Neural cell (in vitro differentiated cells): ENCODE measurements at regions not wholly inside any gene's neighbourhood (a gene's known extent, or its start where the extent isn't known, plus 50 kb on each side); places are given as distances from the start of the nearest gene placed in this dataset.

Source experiments
- H2AFZ ChIP-seq: fragments of 200-600, 300-800 bp; sonication (generic), shearing (Covaris generic); 2 replicates; pipeline ENCODE4 v1.6.0; 2014; ENCODE audit warnings: low read depth, mild to moderate bottlenecking, antibody characterized with exemption, low read length, moderate library complexity
- H3F3A ChIP-seq: fragments of 200-600 bp; shearing (Covaris generic); 2 replicates; pipeline ENCODE4 v1.6.1; 2016; ENCODE audit warnings: mild to moderate bottlenecking, moderate library complexity, mixed read lengths, antibody characterized with exemption, low read length; ENCODE audit not compliant: insufficient read depth, poor library complexity, severe bottlenecking
- H3K27ac ChIP-seq: fragments of 200-600, 300-800 bp; sonication (generic), shearing (Covaris generic); 2 replicates; pipeline ENCODE4 v1.5.1; 2014; ENCODE audit warnings: mild to moderate bottlenecking, low read length, moderate library complexity
- H3K27me3 ChIP-seq: fragments of 300-800, 200-600 bp; sonication (generic), shearing (Covaris generic); 2 replicates; pipeline ENCODE4 v1.6.0; 2014; ENCODE audit warnings: mild to moderate bottlenecking, low read depth, low read length, moderate library complexity; ENCODE audit not compliant: insufficient read depth
- H3K36me3 ChIP-seq: fragments of 300-800, 200-600 bp; sonication (generic), shearing (Covaris generic); 2 replicates; pipeline ENCODE4 v1.5.1; 2014; ENCODE audit warnings: mild to moderate bottlenecking, antibody characterized with exemption, low read length, moderate library complexity; ENCODE audit not compliant: insufficient read depth
- H3K4me2 ChIP-seq: fragments of 300-800, 200-600 bp; sonication (generic), shearing (Covaris generic); 2 replicates; pipeline ENCODE4 v1.6.0; 2014; ENCODE audit warnings: mild to moderate bottlenecking, low read length
- H3K4me3 ChIP-seq: fragments of 300-800, 200-600 bp; sonication (generic), shearing (Covaris generic); 2 replicates; pipeline ENCODE4 v1.5.1; 2014; ENCODE audit warnings: mild to moderate bottlenecking, low read length, moderate library complexity
- H3K79me2 ChIP-seq: fragments of 200-600 bp; shearing (Covaris generic); replicated peaks from 2 replicates; pipeline ENCODE4 v1.6.0; 2014; ENCODE audit warnings: mild to moderate bottlenecking, low read length, moderate library complexity; ENCODE audit not compliant: insufficient read depth
- H3K9ac ChIP-seq: fragments of 300-800, 200-600 bp; sonication (generic), shearing (Covaris generic); 2 replicates; pipeline ENCODE4 v1.6.1; 2016; ENCODE audit warnings: mild to moderate bottlenecking, low read length, mixed read lengths
- H3K9me2 ChIP-seq: fragments of 200-600 bp; shearing (Covaris generic); 2 replicates; pipeline ENCODE4 v1.6.1; 2016; ENCODE audit warnings: mild to moderate bottlenecking, low read length, mixed read lengths; ENCODE audit not compliant: insufficient read depth
- H3K9me3 ChIP-seq: fragments of 200-600, 300-800 bp; sonication (generic), shearing (Covaris generic); 2 replicates; pipeline ENCODE4 v1.6.1; 2016; ENCODE audit warnings: mild to moderate bottlenecking, mixed run types, low read length, moderate library complexity, mixed read lengths
- H4K20me1 ChIP-seq: fragments of 200-600 bp; shearing (Covaris generic); 2 replicates; pipeline ENCODE4 v1.6.1; 2016; ENCODE audit warnings: mild to moderate bottlenecking, mixed run types; ENCODE audit not compliant: insufficient read depth
- CTCF ChIP-seq: fragments of 450-650 bp; IDR thresholded peaks from 2 replicates; pipeline ENCODE4 v1.5.1; 2014; ENCODE audit warnings: antibody characterized with exemption, mild to moderate bottlenecking, moderate library complexity; ENCODE audit not compliant: poor library complexity, severe bottlenecking
- EP300 ChIP-seq: fragments of 450-650 bp; conservative IDR thresholded peaks from 2 replicates; pipeline ENCODE4 v1.6.1; 2014; ENCODE audit warnings: antibody characterized with exemption, mild to moderate bottlenecking, moderate library complexity; ENCODE audit not compliant: poor library complexity, severe bottlenecking
- EZH2 ChIP-seq: fragments of 200-600, 300-800 bp; shearing (Covaris generic), sonication (generic); IDR thresholded peaks from 2 replicates; pipeline ENCODE4 v1.6.1; 2014; ENCODE audit warnings: antibody characterized with exemption, low read length, borderline replicate concordance, mild to moderate bottlenecking; ENCODE audit not compliant: insufficient read depth, poor library complexity, severe bottlenecking
- MXI1 ChIP-seq: fragments of 450-650 bp; conservative IDR thresholded peaks from 2 replicates; pipeline ENCODE4 v1.6.1; 2014; ENCODE audit warnings: antibody characterized with exemption, mild to moderate bottlenecking; ENCODE audit not compliant: poor library complexity, severe bottlenecking
- POLR2AphosphoS5 ChIP-seq: IDR thresholded peaks from 2 replicates; pipeline ENCODE4 v1.6.1; 2012
- RAD21 ChIP-seq: fragments of 450-650 bp; conservative IDR thresholded peaks from 2 replicates; pipeline ENCODE4 v1.6.1; 2014; ENCODE audit warnings: antibody characterized with exemption, mild to moderate bottlenecking, moderate library complexity
- SMC3 ChIP-seq: fragments of 450-650 bp; conservative IDR thresholded peaks from 2 replicates; pipeline ENCODE4 v1.6.1; 2014; ENCODE audit warnings: antibody characterized with exemption, mild to moderate bottlenecking, moderate library complexity; ENCODE audit not compliant: poor library complexity
- TAF1 ChIP-seq: IDR thresholded peaks from 2 replicates; pipeline ENCODE4 v1.6.1; 2012; ENCODE audit warnings: low read depth
- TF ChIP-seq, protein P1 (sequence below): IDR thresholded peaks from 2 replicates; pipeline ENCODE4 v1.6.1; 2012; ENCODE audit warnings: borderline replicate concordance

DNA sequence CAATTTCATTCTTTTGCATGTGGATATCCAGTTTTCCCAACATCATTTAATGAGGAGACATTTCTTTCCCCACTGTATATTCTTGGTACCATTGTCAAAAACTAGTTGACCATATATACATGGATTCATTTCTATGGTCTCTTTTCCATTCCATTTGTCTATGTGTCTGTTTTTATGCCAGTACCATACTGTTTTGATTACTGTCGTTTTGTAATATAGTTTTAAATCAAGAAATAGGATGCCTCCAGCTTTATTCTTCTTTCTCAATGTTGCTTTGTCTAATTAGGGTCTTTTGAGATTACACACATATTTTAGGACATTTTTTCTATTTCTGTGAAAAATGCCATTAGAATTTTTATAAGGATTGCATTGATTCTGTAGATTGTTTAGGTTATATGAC lies 177.5 kb upstream of the POU2AF2 start:
- Histone ChIP-seq H3K27ac (no peak overlapping the region), H3K4me3 (no peak overlapping the region), H3K79me2 (no peaks in the 10 kb centered on the region), H3K36me3 (no peaks in the 10 kb centered on the region), H2AFZ (no peak overlapping the region), H3F3A (no peaks in the 10 kb centered on the region), H3K27me3 (no peaks in the 10 kb centered on the region), H3K9me2 (no peaks in the 10 kb centered on the region), H3K4me2 (no peak overlapping the region), H3K9ac (no peak overlapping the region), H3K9me3 (peaks cover 7% of the 10 kb centered on the region), H4K20me1 (no peaks in the 10 kb centered on the region)
- TF ChIP-seq TAF1 (no peak), EZH2 (no peak), EP300 (no peak), SMC3 (no peak), CTCF (no peak), RAD21 (no peak), POLR2AphosphoS5 (no peak)

- peaks cover 7% of the 10 kb centered on the region for H3K9me3 ChIP-seq
- H3K4me2 ChIP-seq: no peak overlapping the region
- no peaks in the 10 kb centered on the region for H3F3A ChIP-seq
- TF ChIP-seq MXI1 (no peak), RAD21 (no peak), POLR2AphosphoS5 (no peak), TAF1 (no peak)
- no peak overlapping the region for H3K9ac ChIP-seq
- H3K27me3 ChIP-seq: no peaks in the 10 kb centered on the region
- H3K27ac ChIP-seq: no peak overlapping the region
- H2AFZ ChIP-seq: no peak overlapping the region
- no peaks in the 10 kb centered on the region for H3K79me2 ChIP-seq
- H3K4me3 ChIP-seq: no peak overlapping the region
- no peaks in the 10 kb centered on the region for H4K20me1 ChIP-seq
- H3K9me2 ChIP-seq: no peaks in the 10 kb centered on the region
- H3K36me3 ChIP-seq: no peaks in the 10 kb centered on the region
Observed at GRCh38 chr11:111066846-111067245, 178.7 kb upstream of the POU2AF2 start.

- Histone ChIP-seq H3K27me3 (no peaks in the 10 kb centered on the region), H3K27ac (no peak overlapping the region), H4K20me1 (no peaks in the 10 kb centered on the region), H2AFZ (no peak overlapping the region), H3K36me3 (no peaks in the 10 kb centered on the region), H3F3A (no peaks in the 10 kb centered on the region), H3K9me3 (peaks cover 7% of the 10 kb centered on the region), H3K9me2 (no peaks in the 10 kb centered on the region), H3K4me2 (no peak overlapping the region), H3K79me2 (no peaks in the 10 kb centered on the region), H3K4me3 (no peak overlapping the region), H3K9ac (no peak overlapping the region)
- TF ChIP-seq POLR2AphosphoS5: no peak
- no peak for TF ChIP-seq EZH2
- no peak for TF ChIP-seq SMC3
- no peak for TF ChIP-seq RAD21
- no peak for TF ChIP-seq CTCF
- no peak for TF ChIP-seq MXI1
- TF ChIP-seq TAF1: no peak
- TF ChIP-seq, protein P1, sequence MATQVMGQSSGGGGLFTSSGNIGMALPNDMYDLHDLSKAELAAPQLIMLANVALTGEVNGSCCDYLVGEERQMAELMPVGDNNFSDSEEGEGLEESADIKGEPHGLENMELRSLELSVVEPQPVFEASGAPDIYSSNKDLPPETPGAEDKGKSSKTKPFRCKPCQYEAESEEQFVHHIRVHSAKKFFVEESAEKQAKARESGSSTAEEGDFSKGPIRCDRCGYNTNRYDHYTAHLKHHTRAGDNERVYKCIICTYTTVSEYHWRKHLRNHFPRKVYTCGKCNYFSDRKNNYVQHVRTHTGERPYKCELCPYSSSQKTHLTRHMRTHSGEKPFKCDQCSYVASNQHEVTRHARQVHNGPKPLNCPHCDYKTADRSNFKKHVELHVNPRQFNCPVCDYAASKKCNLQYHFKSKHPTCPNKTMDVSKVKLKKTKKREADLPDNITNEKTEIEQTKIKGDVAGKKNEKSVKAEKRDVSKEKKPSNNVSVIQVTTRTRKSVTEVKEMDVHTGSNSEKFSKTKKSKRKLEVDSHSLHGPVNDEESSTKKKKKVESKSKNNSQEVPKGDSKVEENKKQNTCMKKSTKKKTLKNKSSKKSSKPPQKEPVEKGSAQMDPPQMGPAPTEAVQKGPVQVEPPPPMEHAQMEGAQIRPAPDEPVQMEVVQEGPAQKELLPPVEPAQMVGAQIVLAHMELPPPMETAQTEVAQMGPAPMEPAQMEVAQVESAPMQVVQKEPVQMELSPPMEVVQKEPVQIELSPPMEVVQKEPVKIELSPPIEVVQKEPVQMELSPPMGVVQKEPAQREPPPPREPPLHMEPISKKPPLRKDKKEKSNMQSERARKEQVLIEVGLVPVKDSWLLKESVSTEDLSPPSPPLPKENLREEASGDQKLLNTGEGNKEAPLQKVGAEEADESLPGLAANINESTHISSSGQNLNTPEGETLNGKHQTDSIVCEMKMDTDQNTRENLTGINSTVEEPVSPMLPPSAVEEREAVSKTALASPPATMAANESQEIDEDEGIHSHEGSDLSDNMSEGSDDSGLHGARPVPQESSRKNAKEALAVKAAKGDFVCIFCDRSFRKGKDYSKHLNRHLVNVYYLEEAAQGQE: no peak
- TF ChIP-seq EP300: no peak
Observed at GRCh38 chr11:111063726-111064517, 181.6 kb upstream of the POU2AF2 start.
